ENCODE measurements at regions not wholly inside any gene's neighbourhood (a gene's known extent, or its start where the extent isn't known, plus 50 kb on each side); places are given as distances from the start of the nearest gene placed in this dataset.

DNA sequence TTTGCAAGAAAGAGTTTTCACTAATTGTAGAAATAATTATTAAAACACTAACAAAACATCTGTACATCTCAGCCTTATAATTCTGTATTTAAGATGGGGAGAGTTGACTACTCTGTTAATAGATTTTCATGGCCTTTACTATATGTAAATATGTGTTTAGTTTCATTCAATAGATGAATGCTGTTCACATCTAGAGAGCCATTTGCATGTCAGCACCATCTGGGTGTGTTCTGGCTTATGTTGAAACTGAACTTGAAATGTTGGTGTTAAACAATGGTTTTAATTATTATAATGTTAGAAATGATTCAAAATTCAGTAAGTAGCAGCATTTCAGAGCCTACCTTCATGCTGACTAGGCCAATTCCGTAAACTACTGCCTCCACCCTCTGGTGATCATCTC, 102.5 kb upstream of the ADAD1 start:
- TF ChIP-seq, protein P1, sequence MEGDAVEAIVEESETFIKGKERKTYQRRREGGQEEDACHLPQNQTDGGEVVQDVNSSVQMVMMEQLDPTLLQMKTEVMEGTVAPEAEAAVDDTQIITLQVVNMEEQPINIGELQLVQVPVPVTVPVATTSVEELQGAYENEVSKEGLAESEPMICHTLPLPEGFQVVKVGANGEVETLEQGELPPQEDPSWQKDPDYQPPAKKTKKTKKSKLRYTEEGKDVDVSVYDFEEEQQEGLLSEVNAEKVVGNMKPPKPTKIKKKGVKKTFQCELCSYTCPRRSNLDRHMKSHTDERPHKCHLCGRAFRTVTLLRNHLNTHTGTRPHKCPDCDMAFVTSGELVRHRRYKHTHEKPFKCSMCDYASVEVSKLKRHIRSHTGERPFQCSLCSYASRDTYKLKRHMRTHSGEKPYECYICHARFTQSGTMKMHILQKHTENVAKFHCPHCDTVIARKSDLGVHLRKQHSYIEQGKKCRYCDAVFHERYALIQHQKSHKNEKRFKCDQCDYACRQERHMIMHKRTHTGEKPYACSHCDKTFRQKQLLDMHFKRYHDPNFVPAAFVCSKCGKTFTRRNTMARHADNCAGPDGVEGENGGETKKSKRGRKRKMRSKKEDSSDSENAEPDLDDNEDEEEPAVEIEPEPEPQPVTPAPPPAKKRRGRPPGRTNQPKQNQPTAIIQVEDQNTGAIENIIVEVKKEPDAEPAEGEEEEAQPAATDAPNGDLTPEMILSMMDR (IDR thresholded peaks at IDR 0.05; ENCODE audit: poor library complexity), result no peak
- TF ChIP-seq EZH2 (IDR thresholded peaks at IDR 0.05; ENCODE audit: borderline replicate concordance), result no peak
- no peak for TF ChIP-seq EZH2phosphoT487 (IDR thresholded peaks at IDR 0.05; ENCODE audit: low read depth, severe bottlenecking, unreplicated experiment)
